Erythroblast (primary cell): ENCODE measurements at regions not wholly inside any gene's neighbourhood (a gene's known extent, or its start where the extent isn't known, plus 50 kb on each side); places are given as distances from the start of the nearest gene placed in this dataset.
A peak's percentile ranks its signal among the peaks of the same experiment; 100 is the strongest.

Experiments used
- DNase-seq, 2 experiments: peaks; one replicate each; lab custom pipeline; 2025; lab: John Stamatoyannopoulos, UW
- GATA1 ChIP-seq: IDR thresholded peaks from 2 replicates; pipeline ENCODE4 v1.6.1; 2011; ENCODE audit warnings: low read depth, mild to moderate bottlenecking, control low read depth, low read length, moderate library complexity
- POLR2A ChIP-seq: IDR thresholded peaks from 2 replicates; pipeline ENCODE4 v1.6.1; 2011; ENCODE audit warnings: mild to moderate bottlenecking, low read length

DNA sequence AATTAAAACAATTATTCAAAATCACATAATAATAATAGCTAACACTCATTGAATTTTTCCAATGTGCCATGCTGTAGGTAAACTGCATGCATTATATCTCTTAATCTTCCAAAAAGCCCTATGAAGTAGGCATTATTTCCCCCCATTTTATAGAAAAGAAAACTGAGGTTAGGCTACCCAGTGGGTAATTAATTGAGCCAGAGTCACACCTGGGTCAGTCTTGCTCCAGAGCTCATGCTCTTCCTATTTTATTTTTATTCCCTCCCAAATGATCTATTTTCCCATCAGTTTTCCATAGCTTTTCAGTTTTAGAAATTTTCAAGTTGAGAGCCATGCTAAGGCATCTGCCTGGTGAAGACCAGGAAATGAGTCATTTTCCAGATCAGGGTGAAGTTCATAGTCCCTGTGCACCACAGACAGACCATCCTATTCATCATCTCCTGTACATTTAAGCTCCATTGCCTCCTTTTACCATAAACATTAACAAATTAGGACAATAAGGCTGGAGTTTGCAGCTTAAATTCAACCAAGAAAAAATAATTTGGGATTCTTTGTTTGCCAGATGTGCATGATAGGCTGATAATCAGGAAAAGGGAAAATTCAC lies 417.3 kb downstream of the OTOL1 start:
- TF ChIP-seq GATA1 (no peak), POLR2A (no peak)
- no peak for DNase-seq

GRCh38 chr3:161914703-161915417 lies 418.3 kb downstream of the OTOL1 start:
- DNase-seq: peak; percentile 16 to 36
- TF ChIP-seq POLR2A (no peak), GATA1 (no peak)

DNA sequence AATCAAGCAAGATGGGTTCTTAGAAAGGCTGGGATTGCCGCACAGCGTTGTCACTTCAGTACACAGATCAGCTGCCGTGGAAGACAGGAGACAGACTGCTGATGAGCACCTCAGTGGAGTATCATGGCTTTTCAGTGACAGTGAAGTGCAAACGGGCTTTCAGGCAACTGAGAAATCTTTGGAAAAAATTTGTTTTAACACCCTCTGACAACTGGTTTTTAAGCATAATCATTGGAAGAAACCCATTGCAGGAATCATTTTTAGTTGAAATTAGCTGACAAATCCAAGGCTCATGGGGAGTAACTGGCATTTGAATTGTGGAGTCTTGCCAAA lies 418.8 kb downstream of the OTOL1 start:
- DNase-seq: no peak
- TF ChIP-seq GATA1 (no peak), POLR2A (no peak)

GRCh38 chr3:161920196-161920595 lies 423.6 kb downstream of the OTOL1 start:
- no peak for DNase-seq
- TF ChIP-seq POLR2A (no peak), GATA1 (no peak)

GRCh38 chr3:161925749-161926360 lies 429.2 kb downstream of the OTOL1 start:
- TF ChIP-seq POLR2A: no peak
- no peak for TF ChIP-seq GATA1
- DNase-seq: no peak

DNA sequence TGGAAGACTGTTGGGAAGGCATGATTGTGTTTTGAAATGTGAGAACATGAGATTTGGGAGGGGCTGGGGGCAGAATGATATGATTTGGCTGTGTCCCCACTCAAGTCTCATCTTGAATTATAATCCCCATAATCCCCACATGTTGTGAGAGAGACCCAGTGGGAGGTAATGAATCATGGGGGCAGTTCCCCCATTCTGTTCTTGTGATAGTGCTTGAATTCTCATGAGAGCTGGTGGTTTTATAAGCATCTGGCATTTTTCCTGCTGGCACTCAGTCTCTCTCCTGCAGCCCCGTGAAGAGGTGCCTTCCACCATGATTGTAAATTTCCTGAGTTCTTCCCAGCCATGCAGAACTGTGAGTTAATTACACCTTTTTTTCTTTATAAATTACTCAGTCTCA lies 430.5 kb downstream of the OTOL1 start:
- TF ChIP-seq GATA1 (no peak), POLR2A (no peak)
- DNase-seq: no peak

GRCh38 chr3:161939918-161940620 lies 443.5 kb downstream of the OTOL1 start:
- TF ChIP-seq GATA1 (no peak), POLR2A (no peak)

GRCh38 chr3:161940621-161940965 lies 444.0 kb downstream of the OTOL1 start:
- DNase-seq: no peak
- TF ChIP-seq POLR2A (no peak), GATA1 (no peak)

More at GRCh38 chr3:161939918-161940620, 443.5 kb downstream of the OTOL1 start:
- DNase-seq: no peak

DNA sequence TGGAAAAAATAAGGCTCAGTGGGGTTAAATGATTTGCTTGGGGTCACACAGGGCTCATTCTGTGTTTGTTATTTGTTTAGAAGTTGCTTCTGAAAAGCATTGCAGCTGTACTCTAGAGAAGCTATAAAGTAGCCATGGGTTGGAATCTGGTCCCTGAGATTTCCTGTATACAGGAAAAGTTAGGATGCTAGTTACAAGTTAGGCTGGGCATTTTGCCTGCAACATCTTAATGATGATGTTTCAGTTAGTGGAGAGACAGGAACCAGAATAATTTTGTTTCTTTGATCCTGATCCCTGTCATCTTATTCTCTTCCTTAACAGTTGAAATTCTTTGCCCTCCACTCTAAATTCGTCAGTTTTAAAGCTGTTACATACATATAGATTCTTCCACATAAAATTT lies 445.3 kb downstream of the OTOL1 start:
- no peak for DNase-seq
- TF ChIP-seq GATA1 (no peak), POLR2A (no peak)

GRCh38 chr3:161943801-161944345 lies 447.3 kb downstream of the OTOL1 start:
- DNase-seq: peak; percentile 2 to 30

DNA sequence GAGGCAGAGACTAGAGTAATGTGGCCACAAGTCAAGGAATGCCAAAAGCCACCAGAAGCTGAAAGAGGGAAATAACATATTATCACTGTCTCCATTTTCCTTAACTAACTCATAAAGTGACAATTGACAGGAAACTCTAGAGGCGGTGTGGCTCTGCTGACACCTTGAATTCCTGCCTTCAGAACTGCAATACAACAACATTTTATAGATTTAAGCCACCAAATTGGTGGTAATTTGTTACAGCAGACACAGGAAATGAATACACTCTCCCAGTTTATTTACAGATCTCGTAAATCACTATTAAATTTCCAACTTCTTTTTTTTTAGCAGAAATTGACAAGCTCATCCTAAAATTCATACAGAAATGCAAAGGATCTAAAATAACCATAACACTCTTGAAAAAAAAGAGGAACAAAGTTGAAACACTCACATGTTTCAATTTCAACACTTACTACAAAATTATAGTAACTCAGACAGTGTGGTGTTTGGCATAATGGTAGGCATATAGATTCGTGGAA lies 449.9 kb downstream of the OTOL1 start:
- TF ChIP-seq POLR2A (no peak), GATA1 (no peak)
- no peak for DNase-seq

GRCh38 chr3:161950318-161950868 lies 453.8 kb downstream of the OTOL1 start:
- TF ChIP-seq POLR2A (no peak), GATA1 (no peak)
- DNase-seq: no peak

DNA sequence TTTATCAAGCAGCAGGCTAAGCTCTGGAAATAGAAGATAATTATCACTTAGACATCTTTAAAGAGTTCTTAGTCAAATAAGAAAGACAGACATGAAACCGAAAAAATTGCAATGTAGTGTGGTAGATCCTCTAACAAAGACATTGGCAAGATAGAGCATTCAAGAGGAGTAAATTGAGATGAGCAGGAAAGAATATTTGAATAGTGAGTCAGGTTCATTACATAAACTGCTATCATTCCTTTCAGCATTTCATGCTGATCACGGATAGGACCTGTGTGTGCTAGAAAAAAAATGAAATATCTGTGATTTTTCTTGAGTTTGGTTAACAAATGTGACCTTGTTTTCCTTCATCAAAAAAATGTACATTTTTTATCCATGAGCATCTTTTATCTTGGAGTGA lies 460.9 kb downstream of the OTOL1 start:
- TF ChIP-seq GATA1: no peak
- no peak for TF ChIP-seq POLR2A
- no peak for DNase-seq
